NK-92 treated with Interleukin-12 subunit alpha and Interleukin-12 subunit beta, amount 100 ng/mL, for 24 hours (cell line): ENCODE measurements at regions not wholly inside any gene's neighbourhood (a gene's known extent, or its start where the extent isn't known, plus 50 kb on each side); places are given as distances from the start of the nearest gene placed in this dataset.

Experiments used
- DNase-seq: peaks from one replicate; lab custom pipeline; 2025; lab: John Stamatoyannopoulos, UW

GRCh38 chr14:101135796-101136742 is 232.5 kb upstream of the RTL1 start:
- no peak for DNase-seq

DNA sequence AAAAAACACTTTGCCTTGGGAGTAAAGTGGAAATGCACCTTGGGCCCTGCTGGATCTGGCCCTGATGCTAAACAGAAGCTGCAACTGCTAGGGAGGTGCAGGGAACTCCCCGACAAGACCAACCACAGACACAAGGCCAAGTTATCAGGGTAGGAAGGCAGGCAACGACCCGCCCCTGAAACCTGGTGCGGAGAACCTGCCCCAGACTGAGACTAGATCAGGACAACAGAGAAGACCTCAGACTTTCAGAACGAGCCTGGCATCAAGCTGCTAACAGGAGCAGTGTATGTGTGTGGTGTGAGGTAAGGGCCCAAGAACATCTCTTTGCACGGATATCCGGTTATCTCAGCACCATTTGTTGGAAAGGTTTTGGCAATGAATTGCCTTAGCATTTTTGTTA is 233.7 kb upstream of the RTL1 start:
- no peak for DNase-seq

GRCh38 chr14:101147848-101148247 is 244.3 kb upstream of the RTL1 start:
- DNase-seq, result no peak

DNA sequence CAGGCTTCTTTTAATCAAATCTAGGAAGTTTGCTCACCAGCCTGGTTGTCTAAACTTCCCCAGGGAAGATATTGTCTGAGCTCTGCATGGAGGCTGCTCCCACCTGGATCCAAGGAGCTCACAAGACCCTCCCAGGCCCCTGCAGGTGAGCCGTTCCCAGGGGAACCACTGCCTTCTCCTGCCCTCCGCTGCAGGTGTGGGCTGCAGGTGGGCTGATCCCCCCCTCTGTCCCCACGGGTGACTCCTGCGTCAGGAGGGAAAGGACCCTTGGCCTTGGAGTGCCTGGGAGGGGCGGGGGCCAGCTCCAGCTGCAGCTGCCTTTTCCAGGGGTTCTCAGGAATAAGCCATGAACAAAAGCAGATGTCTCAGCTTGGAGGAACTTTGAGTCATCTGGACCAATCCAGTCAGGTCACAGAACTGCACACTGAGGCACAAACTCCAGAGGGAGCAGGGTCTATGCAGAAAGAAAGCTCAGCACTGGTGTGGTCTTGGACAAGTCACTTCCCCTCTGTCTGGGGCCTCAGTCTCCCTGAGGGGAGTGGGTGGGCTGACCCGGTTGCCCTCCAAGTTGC is 246.6 kb upstream of the RTL1 start:
- no peak for DNase-seq

DNA sequence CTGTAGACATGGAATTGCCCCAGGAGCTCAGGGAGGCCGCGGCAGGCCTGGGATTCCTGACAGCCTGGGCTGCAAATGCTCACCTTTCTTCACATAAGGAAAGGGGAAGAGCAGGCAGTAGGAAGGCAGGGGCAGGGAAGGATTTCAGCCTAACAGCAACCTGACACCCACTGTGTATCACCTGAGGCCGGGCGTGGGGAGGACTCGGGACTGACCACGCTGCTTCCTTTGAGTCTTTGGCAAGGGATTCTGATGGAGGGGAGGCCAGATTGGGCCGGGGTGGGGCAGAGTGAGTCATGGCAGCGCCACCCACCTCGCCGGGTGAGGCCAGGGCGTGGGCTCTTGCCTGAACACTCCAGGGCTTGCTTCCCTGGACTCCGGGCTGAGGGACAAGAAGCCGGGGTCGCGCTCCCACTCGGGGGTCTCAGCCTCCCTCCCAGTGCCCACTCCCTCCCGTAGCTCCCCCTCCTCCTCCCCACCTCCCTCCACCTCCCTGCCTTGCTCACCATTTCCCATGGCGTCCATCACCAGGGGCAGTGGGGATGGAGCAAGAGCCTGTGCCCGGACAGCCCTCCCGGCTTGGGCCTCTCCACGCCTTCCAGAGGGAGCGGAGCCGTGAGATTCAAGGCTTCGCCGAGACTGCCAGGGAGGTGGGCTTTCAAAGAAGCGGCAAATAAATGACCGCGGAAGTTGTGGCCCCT is 247.9 kb upstream of the RTL1 start:
- DNase-seq, result no peak

DNA sequence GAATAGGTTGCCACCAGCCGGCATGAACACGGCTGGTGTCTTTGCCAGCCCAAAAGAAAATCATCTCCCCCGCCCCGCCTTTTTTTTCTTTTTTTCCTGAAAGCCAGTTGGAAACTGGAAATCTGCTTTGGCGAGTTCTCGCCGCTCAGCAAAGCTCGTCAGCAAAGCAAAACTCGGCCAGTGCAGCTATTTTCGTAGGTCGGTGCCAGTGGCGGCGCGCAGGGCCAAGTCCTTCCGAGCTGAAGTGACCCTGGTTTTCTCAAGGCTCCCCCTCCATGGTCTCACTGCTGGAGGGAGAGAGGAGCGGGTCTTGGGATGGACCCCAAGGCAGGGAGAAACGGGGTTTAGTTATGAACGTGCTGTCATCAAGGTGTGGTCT is 248.4 kb upstream of the RTL1 start:
- no peak for DNase-seq

DNA sequence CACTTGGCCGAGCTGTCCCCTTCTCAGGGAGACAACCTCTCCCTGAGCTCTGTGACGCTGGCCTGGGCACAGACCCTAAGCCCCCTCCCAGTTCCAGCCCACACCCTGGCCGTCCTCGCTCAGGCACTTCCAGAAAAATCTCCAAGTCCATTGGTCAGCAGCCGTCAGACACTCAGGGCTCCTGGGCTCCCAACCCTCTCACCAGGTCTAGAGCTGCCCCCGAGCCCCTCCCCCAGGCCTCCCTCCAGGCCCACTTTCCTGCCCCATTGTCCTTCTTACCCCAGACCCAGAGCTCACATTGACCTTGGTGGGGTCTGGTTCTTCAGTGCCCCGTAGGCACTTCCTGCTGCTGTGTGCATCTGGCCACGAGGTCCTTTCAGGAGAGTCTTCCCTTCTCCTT is 249.3 kb upstream of the RTL1 start:
- DNase-seq, result no peak

- no peak for DNase-seq
These were observed 250.2 kb upstream of the RTL1 start for GRCh38 chr14:101153691-101154090.

DNA sequence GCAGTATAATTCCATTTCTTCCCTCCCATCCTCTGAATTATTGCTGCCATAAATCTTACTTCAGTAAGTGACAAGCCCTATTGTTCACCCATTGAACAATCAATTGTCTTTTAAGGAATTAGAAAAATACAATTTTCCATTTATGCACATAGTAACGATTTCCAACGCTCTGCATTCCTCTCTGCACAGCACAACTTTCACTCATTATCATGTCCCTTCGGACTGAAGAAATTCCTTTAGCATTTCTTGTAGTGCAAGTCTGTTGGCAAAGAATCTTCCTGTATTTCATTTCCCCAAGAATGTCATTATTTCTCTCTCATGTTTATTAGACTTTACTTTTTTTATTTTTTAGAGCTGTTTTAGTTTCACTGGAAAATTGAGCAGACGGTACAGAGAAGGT is 252.1 kb upstream of the RTL1 start:
- DNase-seq, result no peak

DNA sequence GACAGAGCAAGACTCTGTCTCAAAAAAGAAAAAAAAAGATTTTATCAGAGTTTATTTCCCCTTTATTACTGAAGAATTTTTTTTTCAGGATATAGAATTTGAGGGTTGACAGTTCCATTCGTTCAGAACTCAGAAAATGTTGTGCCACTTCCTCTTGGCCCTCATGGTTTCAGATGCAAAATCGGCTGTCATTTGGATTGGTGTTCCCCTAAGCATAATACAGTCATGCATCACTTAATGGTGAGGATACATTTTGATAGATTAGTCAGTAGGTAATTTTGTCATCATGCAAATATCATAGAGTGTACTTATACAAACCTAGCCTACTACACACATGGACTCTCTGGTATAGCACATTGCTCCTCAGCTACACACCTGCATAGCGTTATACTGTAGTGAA is 263.9 kb upstream of the RTL1 start:
- DNase-seq, result no peak

- no peak for DNase-seq
These were observed 265.7 kb upstream of the RTL1 start for GRCh38 chr14:101169267-101169666.

DNA sequence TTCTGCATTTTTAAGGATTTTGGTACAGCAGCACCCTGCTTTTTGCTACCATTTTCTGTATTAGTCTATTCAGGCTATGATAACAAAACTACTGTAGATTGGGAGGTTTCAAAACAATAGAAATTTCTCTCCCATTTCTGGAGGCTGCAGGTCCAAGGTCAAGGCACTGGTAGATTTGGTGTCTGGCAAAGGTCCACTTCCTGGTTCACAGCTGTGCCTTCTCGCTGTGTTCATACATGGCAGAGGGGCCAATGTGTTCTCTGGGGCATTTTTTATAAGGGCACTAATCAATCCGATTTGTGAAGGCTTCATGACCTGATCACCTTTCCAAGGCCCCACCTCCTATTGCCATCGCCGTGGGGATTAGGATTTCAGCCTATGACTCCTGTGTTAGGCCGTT is 268.1 kb upstream of the RTL1 start:
- DNase-seq, result no peak

DNA sequence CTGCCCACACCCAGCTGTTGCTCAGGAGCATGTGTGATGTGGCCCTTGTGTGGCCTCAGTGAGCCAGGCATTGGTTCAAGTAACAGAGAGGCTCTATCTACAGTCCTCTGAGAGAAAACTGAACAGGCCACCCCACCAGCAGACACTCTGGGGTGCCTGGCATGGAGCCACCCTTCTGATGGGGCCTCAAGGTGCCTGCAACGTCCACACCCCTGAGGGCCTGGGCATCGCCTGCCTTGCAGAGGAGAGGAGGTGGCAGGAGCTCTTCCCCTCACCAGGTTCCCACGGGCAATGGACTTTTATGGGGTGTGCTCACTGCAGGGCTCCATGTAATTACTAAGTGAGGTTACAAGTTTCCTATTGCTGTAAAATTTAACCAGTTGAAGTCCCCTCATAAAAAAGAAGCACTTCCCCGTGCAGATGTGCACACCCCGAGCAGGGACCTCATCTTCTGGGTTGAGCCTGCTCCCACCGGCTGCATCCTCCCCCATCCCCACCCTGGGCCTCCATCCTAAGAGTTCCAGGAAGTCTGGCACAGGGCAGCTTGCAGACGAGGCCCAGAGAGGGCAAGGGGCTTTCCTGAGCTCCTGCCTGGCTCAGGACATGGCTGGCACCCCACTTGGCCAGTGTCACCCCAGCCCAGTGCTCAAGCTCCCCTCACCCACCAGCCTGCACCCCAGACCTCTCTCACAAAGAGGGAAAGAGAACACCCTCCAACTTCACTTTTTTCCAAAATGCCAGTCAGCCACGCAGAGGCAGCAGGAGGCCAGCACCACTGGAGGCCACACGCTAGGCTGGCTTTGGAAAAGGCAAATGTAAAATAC is 270.4 kb upstream of the RTL1 start:
- no peak for DNase-seq

DNA sequence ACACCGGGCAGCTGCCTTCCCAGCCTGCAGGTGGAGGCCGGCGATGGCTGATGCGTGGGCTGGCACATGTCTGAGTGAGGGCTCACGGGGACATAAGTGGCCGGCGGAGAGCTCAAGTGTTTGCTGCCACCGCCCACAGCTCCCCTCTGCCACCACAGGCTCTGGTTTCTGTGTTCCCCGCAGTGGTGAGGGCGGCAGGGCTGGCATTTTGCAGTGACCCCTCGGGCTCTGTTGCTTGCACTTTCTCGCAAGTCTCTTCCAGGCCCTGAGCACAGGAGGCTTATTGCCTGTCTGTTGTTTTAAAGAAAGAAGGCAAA is 271.0 kb upstream of the RTL1 start:
- DNase-seq, result no peak

- DNase-seq, result no peak
These were observed 271.6 kb upstream of the RTL1 start for GRCh38 chr14:101174980-101175606.

DNA sequence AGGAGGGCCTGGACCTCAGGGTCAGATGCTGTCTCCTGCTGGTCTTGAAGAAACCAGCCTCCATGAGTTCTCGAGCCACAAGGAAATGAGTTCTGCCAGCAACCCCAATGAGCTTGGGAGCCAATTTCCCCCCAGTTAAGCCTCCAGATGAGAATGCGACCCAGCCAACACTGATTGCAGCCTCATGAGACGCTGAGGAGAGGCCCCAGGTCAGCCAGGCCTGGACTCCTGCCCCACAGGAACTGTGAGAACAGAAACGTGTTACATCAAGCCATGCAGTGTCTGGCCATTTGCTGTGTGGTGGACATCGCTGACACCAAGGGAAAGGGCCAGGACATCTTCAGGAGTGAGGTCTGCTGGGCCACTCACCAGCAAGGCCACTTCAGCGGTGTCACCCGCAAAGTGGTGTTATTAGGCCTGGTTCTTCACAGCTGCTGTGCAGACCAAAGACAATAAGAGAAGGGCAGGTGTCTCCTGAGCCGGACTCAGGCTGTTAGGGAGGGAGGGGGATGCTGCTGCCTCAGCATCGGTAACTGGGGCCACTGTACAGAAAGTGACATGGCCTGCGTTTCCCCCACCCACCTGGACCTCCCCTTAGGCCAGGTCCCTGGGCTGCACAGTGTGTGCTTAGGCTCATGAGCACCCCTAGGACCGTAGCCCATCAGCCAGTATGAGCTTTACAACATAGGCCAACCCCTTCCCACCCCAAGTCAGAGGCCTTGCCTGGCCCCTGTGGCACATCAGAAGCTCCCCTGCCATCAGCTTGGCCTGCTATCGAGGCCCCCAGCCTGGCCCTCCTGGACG is 272.4 kb upstream of the RTL1 start:
- DNase-seq, result no peak

DNA sequence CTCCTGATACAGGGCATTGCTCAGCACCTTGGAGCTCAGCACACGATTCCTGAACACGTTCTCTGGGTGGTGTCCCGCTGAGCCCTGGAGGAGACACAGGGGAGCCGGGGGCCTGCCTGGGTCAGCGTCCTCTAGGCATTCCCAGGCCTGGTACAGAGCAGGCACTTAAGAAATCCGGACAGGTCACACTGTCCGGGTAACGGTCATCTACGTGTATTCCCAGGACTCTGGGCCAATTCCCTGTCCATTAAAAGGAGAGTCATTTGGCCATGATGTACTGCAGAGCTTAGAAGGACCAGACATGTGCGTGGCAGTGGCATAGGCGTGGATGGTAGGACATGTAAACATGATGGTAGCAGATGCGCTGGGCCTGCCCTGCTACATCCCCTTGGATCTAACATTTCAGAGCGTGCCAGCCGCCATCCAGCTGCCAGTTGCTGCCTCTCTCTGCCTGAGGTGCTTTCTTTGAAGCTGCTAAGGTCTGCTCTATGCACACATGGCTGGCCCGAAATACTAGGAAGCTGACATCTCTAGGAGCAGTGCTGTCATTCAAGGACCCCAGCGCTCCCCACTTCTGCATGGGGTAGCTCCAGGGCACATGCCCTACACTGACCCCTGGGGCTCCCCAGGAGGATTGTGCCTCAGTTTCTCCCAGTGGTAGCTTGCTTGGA is 273.1 kb upstream of the RTL1 start:
- DNase-seq, result no peak

DNA sequence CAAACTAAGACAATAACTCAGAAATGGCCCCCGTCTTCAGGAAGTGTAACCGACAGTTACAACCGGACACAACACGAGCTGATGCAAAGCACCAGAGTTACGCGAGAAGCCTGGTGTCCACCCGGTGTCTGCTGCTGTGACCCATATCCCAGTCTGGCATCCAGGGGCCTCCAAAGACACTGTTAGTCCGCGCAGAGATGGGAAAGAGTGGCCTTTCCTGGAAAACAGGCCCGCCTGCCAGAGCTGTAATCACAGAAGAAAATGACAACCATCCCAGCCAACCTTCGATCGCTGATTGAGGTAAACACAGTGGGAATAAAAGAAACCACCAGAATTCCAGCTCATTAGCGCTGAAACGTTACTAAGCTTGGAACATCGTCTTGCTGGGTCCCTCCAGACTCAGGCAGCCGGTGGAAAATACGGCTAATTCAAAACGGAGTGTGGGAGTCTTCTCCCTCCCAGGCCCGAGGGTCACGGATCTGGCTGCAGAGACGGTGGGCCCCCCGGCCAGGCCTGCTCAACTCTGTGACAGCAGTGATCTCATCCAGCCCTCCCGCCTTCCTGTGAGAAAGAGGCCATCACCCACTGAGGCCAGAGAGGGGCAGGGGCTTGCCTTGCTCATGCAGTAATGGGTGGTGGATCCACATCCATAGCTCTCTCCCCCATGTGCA is 273.9 kb upstream of the RTL1 start:
- no peak for DNase-seq

GRCh38 chr14:101178184-101179072 is 274.9 kb upstream of the RTL1 start:
- no peak for DNase-seq
